HG03045 (cell line): ENCODE measurements at regions not wholly inside any gene's neighbourhood (a gene's known extent, or its start where the extent isn't known, plus 50 kb on each side); places are given as distances from the start of the nearest gene placed in this dataset.
"Not testable (repeated sequence)": the region's sequence is repeated elsewhere in the genome, so short reads cannot be mapped to it uniquely, and the experiment has no call there.

Experiments used
- ATAC-seq: cut with Tn5 transposase; IDR thresholded peaks from one replicate; pipeline ENCODE4 v1.9.1; 2021; ENCODE audit warnings: mild to moderate bottlenecking, moderate library complexity; ENCODE audit not compliant: unreplicated experiment

DNA sequence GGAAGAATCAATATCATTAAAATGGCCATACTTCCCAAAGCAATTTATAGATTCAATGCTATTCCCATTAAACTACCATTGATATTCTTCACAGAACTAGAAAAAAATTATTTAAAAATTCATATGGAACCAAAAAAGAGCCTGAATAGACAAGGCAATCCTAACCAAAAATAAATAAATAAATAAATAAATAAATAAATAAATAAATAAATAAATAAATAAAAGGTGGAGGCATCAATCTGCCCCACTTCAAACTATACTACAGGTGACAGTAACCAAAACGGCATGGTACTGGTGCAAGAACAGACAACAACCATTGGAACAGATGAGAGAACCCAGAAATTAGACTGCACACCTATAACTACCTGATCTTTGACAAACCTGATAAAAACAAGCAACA lies 598.5 kb upstream of the GRM3 start:
- not testable (repeated sequence) for ATAC-seq

- ATAC-seq, result no peak
Measured at GRCh38 chr7:86025807-86026206, 617.9 kb upstream of the GRM3 start.

GRCh38 chr7:86013662-86014061 lies 630.0 kb upstream of the GRM3 start:
- no peak for ATAC-seq

DNA sequence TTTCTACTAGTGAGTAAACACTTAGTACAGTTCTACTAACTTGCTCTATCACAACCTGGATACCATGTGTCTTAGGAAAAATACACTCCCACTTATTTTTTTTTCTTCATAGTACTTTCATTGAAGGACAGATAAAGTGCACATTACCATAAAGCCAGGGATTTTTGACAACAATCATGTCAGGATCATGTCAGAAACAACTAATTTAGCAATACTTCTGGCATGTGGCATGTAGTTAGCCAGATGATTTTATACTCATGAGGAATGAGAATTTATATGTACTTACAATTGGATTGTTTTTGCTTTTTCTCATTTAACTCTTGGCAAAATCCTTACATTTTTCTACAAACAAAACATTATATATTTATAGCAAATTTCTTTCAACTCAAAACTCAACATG lies 630.7 kb upstream of the GRM3 start:
- no peak for ATAC-seq

DNA sequence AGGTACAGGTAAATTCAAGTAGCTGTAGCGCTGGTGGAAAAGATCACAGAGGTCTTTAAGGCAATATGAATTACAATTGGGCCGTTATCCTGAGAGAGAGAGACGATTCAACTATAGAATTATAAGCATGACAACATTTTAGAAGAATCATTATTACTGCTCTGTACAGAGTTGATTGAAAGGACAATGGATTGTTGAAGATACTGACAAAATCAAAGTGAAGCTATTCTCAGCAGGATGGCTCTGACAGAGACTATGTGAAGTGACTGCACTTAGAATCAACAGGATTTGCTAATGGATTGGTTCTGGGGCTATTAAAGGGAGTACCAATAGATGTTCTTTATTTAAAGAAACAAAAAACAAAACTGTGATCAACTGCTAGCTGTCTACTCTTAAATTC lies 634.8 kb upstream of the GRM3 start:
- ATAC-seq, result no peak

GRCh38 chr7:86006909-86007308 lies 636.8 kb upstream of the GRM3 start:
- no peak for ATAC-seq

GRCh38 chr7:86002858-86003257 lies 640.9 kb upstream of the GRM3 start:
- no peak for ATAC-seq

- ATAC-seq, result no peak
Measured at GRCh38 chr7:85997515-85997914, 646.2 kb upstream of the GRM3 start.

DNA sequence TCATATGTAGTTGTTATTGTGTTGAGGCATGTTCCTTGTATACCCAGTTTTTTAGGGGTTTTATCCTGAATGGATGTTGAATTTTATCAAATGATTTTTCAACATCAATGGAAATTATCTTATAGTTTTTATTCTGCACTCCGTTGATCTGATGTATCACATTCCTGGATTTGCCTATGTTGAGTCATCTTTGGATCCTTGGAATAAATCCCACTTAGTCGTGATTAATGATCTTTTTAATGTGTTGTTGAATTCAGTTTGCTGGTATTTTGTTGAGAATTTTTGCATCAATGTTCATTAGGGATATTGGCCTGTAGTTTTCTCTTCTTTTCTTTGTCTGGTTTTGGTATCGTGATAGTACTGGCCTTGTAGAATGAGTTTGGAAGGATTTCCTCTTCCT lies 648.6 kb upstream of the GRM3 start:
- no peak for ATAC-seq

GRCh38 chr7:85980740-85981139 lies 663.0 kb upstream of the GRM3 start:
- no peak for ATAC-seq

DNA sequence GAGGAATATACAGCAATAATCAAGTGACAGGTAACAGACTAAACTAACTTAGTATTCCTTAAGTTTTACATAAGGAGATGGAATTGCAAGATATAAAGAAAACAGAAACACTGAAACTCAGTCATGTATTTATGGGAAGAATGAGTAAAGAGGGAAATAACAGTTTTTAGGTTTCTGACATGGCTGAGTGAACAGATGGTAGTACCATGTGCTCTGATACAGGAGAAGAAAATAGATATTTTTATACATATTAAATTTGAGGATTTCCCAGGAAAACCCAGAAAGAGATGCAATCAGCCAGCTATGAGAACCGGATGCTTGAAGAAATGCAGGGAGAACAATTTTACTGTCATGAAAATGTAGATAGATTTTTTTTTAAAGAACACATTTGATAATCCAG lies 669.5 kb upstream of the GRM3 start:
- ATAC-seq, result no peak

- ATAC-seq, result no peak
Measured at GRCh38 chr7:85972504-85973141, 671.1 kb upstream of the GRM3 start.

GRCh38 chr7:85954961-85955360 lies 688.7 kb upstream of the GRM3 start:
- no peak for ATAC-seq

- no peak for ATAC-seq
Measured at GRCh38 chr7:85950871-85951270, 692.8 kb upstream of the GRM3 start.

DNA sequence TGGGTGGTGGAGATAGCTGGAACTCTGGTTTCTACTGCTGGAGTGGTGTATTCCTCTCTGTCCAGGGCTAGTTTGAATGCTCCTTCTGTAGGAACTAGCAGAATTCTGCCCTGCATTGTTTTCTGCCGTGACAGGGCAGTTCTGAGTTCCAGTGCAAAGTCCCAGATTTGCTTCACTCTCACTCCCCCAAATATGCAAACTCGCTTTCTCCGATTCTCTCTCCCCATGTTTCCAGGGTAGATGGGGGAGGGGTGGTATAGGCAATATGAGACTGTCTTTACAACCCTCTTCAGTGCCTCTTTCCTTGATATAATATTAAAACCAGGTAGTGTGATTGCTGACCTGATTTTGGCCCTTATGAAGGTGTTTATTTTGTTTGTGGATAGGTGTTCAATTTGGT lies 693.3 kb upstream of the GRM3 start:
- ATAC-seq, result no peak

- no peak for ATAC-seq
Measured at GRCh38 chr7:85947767-85948166, 695.9 kb upstream of the GRM3 start.

DNA sequence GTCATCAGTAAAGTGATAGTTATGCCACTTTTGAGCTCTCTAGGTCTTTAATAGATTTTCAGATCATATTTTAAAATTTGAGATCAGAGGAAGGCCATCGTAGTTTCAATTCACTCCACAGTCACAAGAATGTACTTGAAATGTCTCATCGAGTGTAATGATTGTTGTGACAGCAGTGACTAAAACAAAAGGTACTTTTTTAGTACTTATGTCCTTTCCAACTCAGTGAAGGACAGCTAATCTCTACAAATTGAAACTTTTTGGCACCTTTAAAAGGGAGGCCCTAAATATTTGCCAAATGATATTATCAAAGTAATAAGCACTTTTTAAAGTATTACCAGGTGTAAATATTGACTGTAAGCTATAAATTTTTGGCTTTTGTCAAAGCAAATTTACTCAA lies 702.9 kb upstream of the GRM3 start:
- no peak for ATAC-seq

DNA sequence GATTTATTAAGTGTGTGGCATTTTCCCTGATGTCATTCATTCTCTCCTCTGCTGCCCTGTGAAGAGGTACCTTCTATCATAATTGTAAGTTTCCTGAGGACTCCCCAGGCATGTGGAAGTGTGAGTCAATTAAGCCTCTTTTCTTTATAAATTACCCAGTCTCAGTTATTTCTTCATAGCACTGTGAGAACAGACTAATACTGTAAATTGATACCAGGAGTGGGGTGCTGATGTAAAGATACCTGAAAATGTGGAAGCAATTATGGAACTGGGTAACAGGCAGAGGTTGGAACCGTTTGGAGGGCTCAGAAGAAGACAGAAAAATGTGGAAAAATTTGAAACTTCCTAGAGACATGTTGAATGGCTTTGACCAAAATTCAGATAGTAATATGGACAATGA lies 711.8 kb upstream of the GRM3 start:
- no peak for ATAC-seq

DNA sequence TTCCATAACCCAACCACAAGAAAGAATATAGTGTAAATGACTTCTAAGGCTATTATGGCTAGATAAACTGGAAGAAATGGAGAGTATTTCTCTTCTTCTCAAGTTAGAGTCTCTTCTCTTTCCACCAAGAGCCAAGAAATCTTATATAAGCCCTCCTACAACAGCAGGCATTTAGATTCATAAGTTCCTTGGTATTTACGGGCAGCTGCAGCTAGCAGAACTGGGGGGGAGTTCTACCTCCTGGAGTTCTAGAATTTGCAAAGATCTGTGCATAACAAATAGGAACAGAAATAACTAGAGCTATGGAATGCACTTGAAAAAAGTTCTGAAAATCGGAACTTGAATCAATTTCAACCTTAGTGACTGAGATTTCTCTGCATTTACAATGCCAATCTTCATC lies 715.2 kb upstream of the GRM3 start:
- ATAC-seq, result no peak

GRCh38 chr7:85927226-85927625 lies 716.5 kb upstream of the GRM3 start:
- no peak for ATAC-seq

GRCh38 chr7:85924062-85924461 lies 719.6 kb upstream of the GRM3 start:
- no peak for ATAC-seq

DNA sequence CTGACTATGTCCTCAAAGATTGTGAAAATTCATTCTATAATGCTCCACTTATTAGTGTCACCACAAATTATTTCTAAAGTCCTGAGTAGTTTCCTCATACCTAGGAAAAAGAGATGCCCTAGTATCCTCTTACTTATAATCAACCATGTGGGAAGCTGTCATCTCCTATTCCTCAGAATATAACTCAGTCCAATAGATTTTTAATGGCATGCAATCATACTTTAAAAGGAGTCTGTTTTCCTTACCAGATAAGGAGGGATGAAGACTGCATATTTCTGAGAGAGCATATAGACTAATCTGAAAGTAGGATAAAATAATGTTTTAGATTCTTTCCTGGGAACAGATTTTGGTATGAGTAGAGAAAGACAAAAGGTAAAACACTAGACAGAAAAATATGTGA lies 727.7 kb upstream of the GRM3 start:
- no peak for ATAC-seq

GRCh38 chr7:85914437-85914836 lies 727.6 kb upstream of the SEMA3D start:
- no peak for ATAC-seq

DNA sequence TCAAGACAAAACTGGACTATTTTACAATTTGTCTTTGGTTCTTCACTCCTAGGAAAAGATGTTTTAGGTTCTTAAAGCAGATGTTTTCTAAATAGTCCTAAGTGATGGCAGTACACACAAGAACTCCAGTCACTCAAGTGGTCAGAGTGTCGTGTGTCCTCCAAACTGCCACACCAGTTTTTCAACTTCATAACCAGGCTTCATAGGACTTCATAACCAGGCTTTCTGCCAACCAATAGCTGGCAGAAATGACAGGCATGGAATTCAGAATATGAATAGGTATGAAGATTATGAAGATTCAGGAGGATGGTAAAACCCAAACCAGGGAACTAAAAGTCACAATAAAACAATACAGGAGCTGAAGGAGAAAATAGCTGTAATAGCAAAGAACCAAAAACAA lies 721.2 kb upstream of the SEMA3D start:
- ATAC-seq, result no peak
